HPDE6-E6E7 (cell line): ENCODE measurements at regions not wholly inside any gene's neighbourhood (a gene's known extent, or its start where the extent isn't known, plus 50 kb on each side); places are given as distances from the start of the nearest gene placed in this dataset.

ENCODE experiments used
- DNase-seq: peaks from one replicate; pipeline ENCODE4 v3.0.0; 2011; ENCODE audit warnings: missing footprints; ENCODE audit errors: extremely low spot score

GRCh38 chr10:16360001-16360400, 76.8 kb upstream of the PTER start:
- DNase-seq, result no peak

GRCh38 chr10:16360425-16360824, 76.4 kb upstream of the PTER start:
- no peak for DNase-seq

- no peak for DNase-seq
Measured at GRCh38 chr10:16361086-16361485, 75.7 kb upstream of the PTER start.

- DNase-seq, result no peak
Measured at GRCh38 chr10:16363741-16364140, 73.1 kb upstream of the PTER start.

- no peak for DNase-seq
Measured at GRCh38 chr10:16367621-16368292, 69.1 kb upstream of the PTER start.

- peak; percentile 10 for DNase-seq
Measured at GRCh38 chr10:16381083-16381482, 55.7 kb upstream of the PTER start.

- no peak for DNase-seq
Measured at GRCh38 chr10:16384021-16384420, 52.8 kb upstream of the PTER start.

GRCh38 chr10:16386855-16387254, 50.0 kb upstream of the PTER start:
- DNase-seq, result no peak
